GM12875 (cell line): ENCODE measurements at regions not wholly inside any gene's neighbourhood (a gene's known extent, or its start where the extent isn't known, plus 50 kb on each side); places are given as distances from the start of the nearest gene placed in this dataset.

Source experiments
- H3K4me3 ChIP-seq: one replicate; pipeline ENCODE4 v1.5.1; 2011; ENCODE audit warnings: low read depth, low read length, control low read depth
- TF ChIP-seq, protein P1 (sequence below): IDR thresholded peaks from 2 replicates; pipeline ENCODE4 v1.5.1; 2011; ENCODE audit warnings: low read depth, mild to moderate bottlenecking, control low read depth, inconsistent platforms, low read length, moderate library complexity, borderline replicate concordance; ENCODE audit not compliant: insufficient read depth

DNA sequence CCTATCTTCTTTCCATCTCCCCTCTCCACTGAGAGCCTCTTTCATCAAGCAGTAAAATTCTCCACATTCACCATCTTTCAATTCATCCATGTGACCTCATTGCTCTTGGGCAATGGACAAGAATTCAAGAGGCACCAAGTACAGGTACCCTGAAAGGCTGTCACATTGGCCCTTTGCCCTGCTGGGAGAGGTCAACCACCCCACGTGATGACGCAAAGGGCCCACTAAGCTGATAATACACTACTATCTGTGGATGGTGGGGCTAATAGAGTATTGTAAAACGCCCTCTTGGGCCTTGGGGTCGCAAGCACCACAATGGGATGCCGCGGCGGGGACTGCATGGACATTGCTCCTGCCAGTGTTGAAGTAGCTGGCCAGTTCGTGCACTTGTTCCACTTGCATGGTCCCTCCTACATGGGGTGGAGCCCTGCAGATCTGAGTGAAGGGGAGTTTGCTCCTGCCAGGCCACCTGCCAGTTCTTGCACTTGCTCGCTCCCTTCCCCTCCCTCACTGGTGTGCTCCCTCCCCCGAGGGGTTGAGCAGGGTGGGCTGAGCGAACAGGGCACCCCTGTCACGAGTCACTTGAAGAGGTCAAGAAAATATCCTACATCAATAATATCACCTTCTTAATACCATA is 1578.8 kb upstream of the RAG2 start:
- TF ChIP-seq, protein P1, sequence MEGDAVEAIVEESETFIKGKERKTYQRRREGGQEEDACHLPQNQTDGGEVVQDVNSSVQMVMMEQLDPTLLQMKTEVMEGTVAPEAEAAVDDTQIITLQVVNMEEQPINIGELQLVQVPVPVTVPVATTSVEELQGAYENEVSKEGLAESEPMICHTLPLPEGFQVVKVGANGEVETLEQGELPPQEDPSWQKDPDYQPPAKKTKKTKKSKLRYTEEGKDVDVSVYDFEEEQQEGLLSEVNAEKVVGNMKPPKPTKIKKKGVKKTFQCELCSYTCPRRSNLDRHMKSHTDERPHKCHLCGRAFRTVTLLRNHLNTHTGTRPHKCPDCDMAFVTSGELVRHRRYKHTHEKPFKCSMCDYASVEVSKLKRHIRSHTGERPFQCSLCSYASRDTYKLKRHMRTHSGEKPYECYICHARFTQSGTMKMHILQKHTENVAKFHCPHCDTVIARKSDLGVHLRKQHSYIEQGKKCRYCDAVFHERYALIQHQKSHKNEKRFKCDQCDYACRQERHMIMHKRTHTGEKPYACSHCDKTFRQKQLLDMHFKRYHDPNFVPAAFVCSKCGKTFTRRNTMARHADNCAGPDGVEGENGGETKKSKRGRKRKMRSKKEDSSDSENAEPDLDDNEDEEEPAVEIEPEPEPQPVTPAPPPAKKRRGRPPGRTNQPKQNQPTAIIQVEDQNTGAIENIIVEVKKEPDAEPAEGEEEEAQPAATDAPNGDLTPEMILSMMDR: no peak
- no peak overlapping the region for H3K4me3 ChIP-seq

- H3K4me3 ChIP-seq: no peak overlapping the region
- TF ChIP-seq, protein P1: no peak
Measured at GRCh38 chr11:38173676-38174075, 1575.6 kb upstream of the RAG2 start.

- TF ChIP-seq, protein P1: no peak
- no peak overlapping the region for H3K4me3 ChIP-seq
Measured at GRCh38 chr11:38169286-38169685, 1571.2 kb upstream of the RAG2 start.

- TF ChIP-seq, protein P1: no peak
- H3K4me3 ChIP-seq: no peak overlapping the region
Measured at GRCh38 chr11:38163526-38163925, 1565.5 kb upstream of the RAG2 start.

DNA sequence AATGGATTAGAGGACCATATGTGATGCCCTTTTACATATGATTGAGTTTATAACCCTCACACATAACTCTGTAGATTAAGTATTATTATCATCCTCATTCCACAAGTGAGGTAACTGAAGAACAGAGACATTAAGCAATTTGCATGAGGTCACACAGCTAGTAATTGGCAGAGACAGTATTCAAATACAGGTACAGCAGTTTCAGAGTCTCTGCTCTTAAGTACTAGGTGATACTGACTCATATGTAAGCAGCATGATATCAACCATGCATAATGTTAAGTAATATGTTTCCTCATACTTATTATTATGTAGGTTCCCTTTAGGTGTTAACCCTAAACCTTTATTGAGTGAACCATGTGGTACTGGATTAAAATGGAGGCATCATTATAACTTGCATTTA is 1562.4 kb upstream of the RAG2 start:
- TF ChIP-seq, protein P1: no peak
- H3K4me3 ChIP-seq: no peak overlapping the region

DNA sequence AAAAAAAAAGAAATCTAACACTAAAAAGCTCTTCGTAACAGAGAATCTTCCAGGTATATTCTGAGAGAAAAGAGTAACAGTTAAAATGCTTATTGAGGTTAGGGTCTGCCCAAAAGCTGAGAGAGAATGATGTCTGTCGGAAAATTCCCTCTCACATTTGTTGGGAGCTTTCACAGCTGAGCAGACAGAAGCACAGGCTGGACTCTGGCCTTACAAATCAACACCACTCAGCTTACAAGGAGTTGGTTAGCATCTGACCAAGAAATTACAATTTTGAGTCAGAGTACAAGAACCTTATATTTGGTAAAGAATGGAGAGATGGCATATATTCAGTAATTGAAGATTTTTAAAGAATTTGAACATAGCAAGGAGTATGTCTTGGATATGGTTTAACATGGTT is 1561.0 kb upstream of the RAG2 start:
- TF ChIP-seq, protein P1: no peak
- H3K4me3 ChIP-seq: no peak overlapping the region

DNA sequence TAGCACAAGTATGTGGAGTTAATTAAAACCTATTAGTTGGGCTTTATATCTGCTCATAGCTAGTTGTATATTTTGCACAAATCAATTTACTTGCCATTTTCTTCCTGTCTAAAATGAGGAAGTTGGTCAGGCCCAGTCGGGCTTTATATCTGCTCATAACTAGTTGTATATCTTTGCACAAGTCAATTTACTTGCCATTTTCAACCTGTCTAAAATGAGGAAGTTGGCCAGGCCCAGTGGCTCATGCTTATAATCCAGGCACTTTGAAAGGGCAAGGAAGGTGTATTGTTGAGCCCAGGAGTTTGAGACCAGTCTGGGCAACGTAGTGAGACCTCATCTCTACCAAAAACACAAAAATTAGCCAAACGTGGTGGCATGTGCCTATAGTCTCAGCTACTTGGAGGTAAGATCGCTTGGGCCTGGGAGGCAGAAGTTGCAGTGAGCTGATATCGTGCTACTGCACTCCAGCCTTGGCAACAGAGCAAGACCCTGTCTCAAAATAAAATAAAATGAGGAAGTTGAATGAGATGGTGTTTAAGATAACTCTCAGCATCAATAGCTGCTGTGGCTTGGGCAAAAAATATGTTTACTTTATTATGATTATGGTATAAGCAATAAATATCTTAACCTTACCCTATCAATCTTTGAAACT is 1558.6 kb upstream of the RAG2 start:
- H3K4me3 ChIP-seq: no peak overlapping the region
- TF ChIP-seq, protein P1: no peak
